ENCODE measurements at regions not wholly inside any gene's neighbourhood (a gene's known extent, or its start where the extent isn't known, plus 50 kb on each side); places are given as distances from the start of the nearest gene placed in this dataset.

- H3K9me3 Mint-ChIP-seq (ENCODE audit: unreplicated experiment) = peaks cover 6% of the 10 kb centered on the region
- H3K27me3 Mint-ChIP-seq (ENCODE audit: unreplicated experiment) = peaks cover 30% of the 10 kb centered on the region
- H3K27ac Mint-ChIP-seq (ENCODE audit: unreplicated experiment) = no peak overlapping the region
- peaks cover 1% of the 10 kb centered on the region for H3K36me3 Mint-ChIP-seq (ENCODE audit: unreplicated experiment)
- DNase-seq (ENCODE audit: extremely low spot score, unreplicated experiment) = no peak
- H3K4me3 Mint-ChIP-seq (ENCODE audit: unreplicated experiment) = no peak overlapping the region
- TF ChIP-seq CTCF (IDR thresholded peaks at IDR 0.05) = no peak
- no peaks in the 10 kb centered on the region for H3K4me1 Mint-ChIP-seq (ENCODE audit: unreplicated experiment)
Measured at GRCh38 chr11:15758857-15759465, 597.4 kb downstream of the SOX6 start.

- peaks cover 12% of the 10 kb centered on the region for H3K9me3 Mint-ChIP-seq (ENCODE audit: unreplicated experiment)
- no peak overlapping the region for H3K4me3 Mint-ChIP-seq (ENCODE audit: unreplicated experiment)
- no peak for TF ChIP-seq CTCF (IDR thresholded peaks at IDR 0.05)
- H3K27ac Mint-ChIP-seq (ENCODE audit: unreplicated experiment) = no peak overlapping the region
- peaks cover 31% of the 10 kb centered on the region for H3K27me3 Mint-ChIP-seq (ENCODE audit: unreplicated experiment)
- no peak for DNase-seq (ENCODE audit: extremely low spot score, unreplicated experiment)
- no peaks in the 10 kb centered on the region for H3K4me1 Mint-ChIP-seq (ENCODE audit: unreplicated experiment)
- H3K36me3 Mint-ChIP-seq (ENCODE audit: unreplicated experiment) = peaks cover 4% of the 10 kb centered on the region
Measured at GRCh38 chr11:15761235-15761634, 595.1 kb downstream of the SOX6 start.

GRCh38 chr11:15764326-15764725, 592.0 kb downstream of the SOX6 start:
- H3K9me3 Mint-ChIP-seq (ENCODE audit: unreplicated experiment) = peaks cover 12% of the 10 kb centered on the region

GRCh38 chr11:15764948-15765347, 591.4 kb downstream of the SOX6 start:
- Mint-ChIP-seq H3K4me3 (ENCODE audit: unreplicated experiment) (no peak overlapping the region), H3K27ac (ENCODE audit: unreplicated experiment) (no peak overlapping the region), H3K36me3 (ENCODE audit: unreplicated experiment) (peaks cover 4% of the 10 kb centered on the region), H3K27me3 (ENCODE audit: unreplicated experiment) (peaks cover 13% of the 10 kb centered on the region), H3K4me1 (ENCODE audit: unreplicated experiment) (no peaks in the 10 kb centered on the region), H3K9me3 (ENCODE audit: unreplicated experiment) (peaks cover 12% of the 10 kb centered on the region)
- no peak for TF ChIP-seq CTCF (IDR thresholded peaks at IDR 0.05)
- DNase-seq (ENCODE audit: extremely low spot score, unreplicated experiment) = no peak

More at GRCh38 chr11:15764326-15764725, 592.0 kb downstream of the SOX6 start:
- DNase-seq (ENCODE audit: extremely low spot score, unreplicated experiment) = no peak
- no peak overlapping the region for H3K4me3 Mint-ChIP-seq (ENCODE audit: unreplicated experiment)
- H3K27me3 Mint-ChIP-seq (ENCODE audit: unreplicated experiment) = peaks cover 13% of the 10 kb centered on the region
- no peaks in the 10 kb centered on the region for H3K4me1 Mint-ChIP-seq (ENCODE audit: unreplicated experiment)
- no peak overlapping the region for H3K27ac Mint-ChIP-seq (ENCODE audit: unreplicated experiment)
- no peak for TF ChIP-seq CTCF (IDR thresholded peaks at IDR 0.05)
- peaks cover 4% of the 10 kb centered on the region for H3K36me3 Mint-ChIP-seq (ENCODE audit: unreplicated experiment)

GRCh38 chr11:15765530-15765929, 590.8 kb downstream of the SOX6 start:
- no peak for TF ChIP-seq CTCF (IDR thresholded peaks at IDR 0.05)
- Mint-ChIP-seq H3K36me3 (ENCODE audit: unreplicated experiment) (peaks cover 4% of the 10 kb centered on the region), H3K4me1 (ENCODE audit: unreplicated experiment) (no peaks in the 10 kb centered on the region), H3K27me3 (ENCODE audit: unreplicated experiment) (peaks cover 13% of the 10 kb centered on the region), H3K4me3 (ENCODE audit: unreplicated experiment) (no peak overlapping the region), H3K9me3 (ENCODE audit: unreplicated experiment) (peaks cover 12% of the 10 kb centered on the region), H3K27ac (ENCODE audit: unreplicated experiment) (no peak overlapping the region)
- no peak for DNase-seq (ENCODE audit: extremely low spot score, unreplicated experiment)

Data from osteocyte (in vitro differentiated cells).